NB4 (cell line): ENCODE measurements at regions not wholly inside any gene's neighbourhood (a gene's known extent, or its start where the extent isn't known, plus 50 kb on each side); places are given as distances from the start of the nearest gene placed in this dataset.

Experiments used
- POLR2A ChIP-seq: IDR thresholded peaks from 2 replicates; pipeline ENCODE4 v1.6.1; 2011; ENCODE audit warnings: mild to moderate bottlenecking; ENCODE audit not compliant: insufficient read length; ENCODE audit errors: extremely low read depth
- TF ChIP-seq, protein P1 (sequence below): IDR thresholded peaks from one replicate; pipeline ENCODE4 v1.5.1; 2012; ENCODE audit warnings: low read depth, low read length

DNA sequence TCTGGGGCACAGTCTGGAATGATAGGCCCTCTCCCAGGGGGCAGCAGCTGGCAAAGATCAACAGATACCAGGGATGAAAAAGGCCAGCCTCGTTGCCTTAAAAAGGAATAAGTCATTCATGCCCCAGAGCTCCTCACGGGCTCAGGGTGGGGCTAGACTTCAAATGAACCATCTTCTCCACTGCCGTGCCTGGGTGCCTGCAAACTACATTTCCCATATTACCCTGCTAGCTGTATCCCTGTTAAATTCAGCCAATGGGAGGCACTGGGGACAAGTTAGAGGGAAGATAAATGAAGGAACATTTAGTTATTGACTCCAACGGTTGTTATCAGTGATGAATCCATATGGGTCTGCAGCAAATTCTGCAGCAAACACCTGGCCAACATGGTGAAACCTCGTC, 101.2 kb upstream of the CYYR1 start:
- TF ChIP-seq, protein P1, sequence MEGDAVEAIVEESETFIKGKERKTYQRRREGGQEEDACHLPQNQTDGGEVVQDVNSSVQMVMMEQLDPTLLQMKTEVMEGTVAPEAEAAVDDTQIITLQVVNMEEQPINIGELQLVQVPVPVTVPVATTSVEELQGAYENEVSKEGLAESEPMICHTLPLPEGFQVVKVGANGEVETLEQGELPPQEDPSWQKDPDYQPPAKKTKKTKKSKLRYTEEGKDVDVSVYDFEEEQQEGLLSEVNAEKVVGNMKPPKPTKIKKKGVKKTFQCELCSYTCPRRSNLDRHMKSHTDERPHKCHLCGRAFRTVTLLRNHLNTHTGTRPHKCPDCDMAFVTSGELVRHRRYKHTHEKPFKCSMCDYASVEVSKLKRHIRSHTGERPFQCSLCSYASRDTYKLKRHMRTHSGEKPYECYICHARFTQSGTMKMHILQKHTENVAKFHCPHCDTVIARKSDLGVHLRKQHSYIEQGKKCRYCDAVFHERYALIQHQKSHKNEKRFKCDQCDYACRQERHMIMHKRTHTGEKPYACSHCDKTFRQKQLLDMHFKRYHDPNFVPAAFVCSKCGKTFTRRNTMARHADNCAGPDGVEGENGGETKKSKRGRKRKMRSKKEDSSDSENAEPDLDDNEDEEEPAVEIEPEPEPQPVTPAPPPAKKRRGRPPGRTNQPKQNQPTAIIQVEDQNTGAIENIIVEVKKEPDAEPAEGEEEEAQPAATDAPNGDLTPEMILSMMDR, result no peak
- TF ChIP-seq POLR2A, result no peak
